WERI-Rb-1 (cell line): ENCODE measurements at regions not wholly inside any gene's neighbourhood (a gene's known extent, or its start where the extent isn't known, plus 50 kb on each side); places are given as distances from the start of the nearest gene placed in this dataset.

Source experiments
- DNase-seq: peaks from one replicate; pipeline ENCODE4 v3.0.0-alpha.2; 2020
- H3K27ac ChIP-seq: fragments of 250-450 bp; sonication (Bioruptor Pico); 2 replicates; pipeline ENCODE4 v1.5.1; 2020; ENCODE audit warnings: mild to moderate bottlenecking, moderate library complexity
- H3K27me3 ChIP-seq: fragments of 250-450 bp; sonication (Bioruptor Pico); 2 replicates; pipeline ENCODE4 v1.5.1; 2021; ENCODE audit warnings: mild to moderate bottlenecking, low read depth, moderate library complexity; ENCODE audit not compliant: insufficient read depth, severe bottlenecking
- H3K36me3 ChIP-seq: fragments of 250-450 bp; sonication (Bioruptor Pico); 2 replicates; pipeline ENCODE4 v1.5.1; 2020; ENCODE audit warnings: mild to moderate bottlenecking, moderate library complexity
- H3K4me3 ChIP-seq: 2 replicates; pipeline ENCODE4 v1.5.1; 2011; ENCODE audit warnings: low read depth, mild to moderate bottlenecking, control low read depth, low read length
- H3K9me3 ChIP-seq: fragments of 250-450 bp; sonication (Bioruptor Pico); 2 replicates; pipeline ENCODE4 v1.5.1; 2021; ENCODE audit warnings: mild to moderate bottlenecking, moderate library complexity; ENCODE audit not compliant: severe bottlenecking
- CTCF ChIP-seq: IDR thresholded peaks from 2 replicates; pipeline ENCODE4 v1.5.1; 2011; ENCODE audit warnings: low read depth, mild to moderate bottlenecking, control low read depth, inconsistent platforms, low read length

GRCh38 chr10:52514481-52514880 is 200.4 kb downstream of the DKK1 start:
- Histone ChIP-seq H3K27me3 (no peaks in the 10 kb centered on the region), H3K36me3 (no peaks in the 10 kb centered on the region), H3K4me3 (no peak overlapping the region), H3K27ac (no peak overlapping the region), H3K9me3 (no peaks in the 10 kb centered on the region)
- TF ChIP-seq CTCF, result no peak
- DNase-seq, result no peak

- H3K4me3 ChIP-seq, result no peak overlapping the region
- H3K9me3 ChIP-seq, result no peaks in the 10 kb centered on the region
- no peak for DNase-seq
- H3K27me3 ChIP-seq, result no peaks in the 10 kb centered on the region
- TF ChIP-seq CTCF, result no peak
- H3K27ac ChIP-seq, result no peak overlapping the region
- no peaks in the 10 kb centered on the region for H3K36me3 ChIP-seq
These were observed 202.9 kb downstream of the DKK1 start for GRCh38 chr10:52517012-52517411.

DNA sequence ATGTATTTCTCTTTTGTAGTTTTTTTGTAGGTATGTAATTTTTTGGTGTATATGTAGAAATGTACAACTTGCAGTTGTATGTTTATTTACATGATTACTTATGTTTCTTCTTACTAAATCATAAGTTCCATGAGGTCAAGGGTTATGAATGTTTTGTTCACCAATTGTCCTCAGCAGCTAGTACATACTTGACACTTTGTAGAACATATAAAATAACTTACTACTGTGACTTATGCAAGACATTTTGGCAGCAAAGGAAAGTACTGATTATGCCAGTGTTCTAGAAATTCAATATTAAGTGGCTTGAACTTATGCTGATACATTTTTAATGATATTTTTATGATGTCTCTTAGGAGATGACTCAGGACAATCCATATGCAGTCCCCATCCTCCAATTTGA is 209.6 kb downstream of the DKK1 start:
- Histone ChIP-seq H3K4me3 (no peak overlapping the region), H3K9me3 (no peaks in the 10 kb centered on the region), H3K27me3 (no peaks in the 10 kb centered on the region), H3K27ac (no peak overlapping the region), H3K36me3 (no peaks in the 10 kb centered on the region)
- no peak for TF ChIP-seq CTCF
- DNase-seq, result no peak

- Histone ChIP-seq H3K27ac (no peak overlapping the region), H3K4me3 (no peak overlapping the region), H3K36me3 (no peaks in the 10 kb centered on the region), H3K27me3 (no peaks in the 10 kb centered on the region), H3K9me3 (no peaks in the 10 kb centered on the region)
- no peak for DNase-seq
- no peak for TF ChIP-seq CTCF
These were observed 211.7 kb downstream of the DKK1 start for GRCh38 chr10:52525761-52526160.

GRCh38 chr10:52526251-52526823 is 212.3 kb downstream of the DKK1 start:
- Histone ChIP-seq H3K36me3 (no peaks in the 10 kb centered on the region), H3K27ac (no peak overlapping the region)

More at GRCh38 chr10:52526251-52526823, 212.3 kb downstream of the DKK1 start:
- no peak for TF ChIP-seq CTCF
- no peak for DNase-seq
- Histone ChIP-seq H3K27me3 (no peaks in the 10 kb centered on the region), H3K9me3 (no peaks in the 10 kb centered on the region), H3K4me3 (no peak overlapping the region)
